Activated B cell treated with CpG ODN at 0.5 μM for 24 hours (primary cell): ENCODE measurements at regions not wholly inside any gene's neighbourhood (a gene's known extent, or its start where the extent isn't known, plus 50 kb on each side); places are given as distances from the start of the nearest gene placed in this dataset.

Experiments
- ATAC-seq: fragments of 200-7000 bp; cut with Tn5 transposase; one replicate; pipeline ENCODE4 v1.10.0; 2021; ENCODE audit warnings: low read depth, mild to moderate bottlenecking, moderate library complexity
- CTCF ChIA-PET: fragments of 350-600 bp; sonication (Branson Sonifier 250); formaldehyde crosslinking; loops from one replicate; lab custom pipeline; 2021; ENCODE audit warnings: antibody characterized with exemption; lab: Charles Lee
- POLR2A ChIA-PET: fragments of 350-600 bp; sonication (Branson Sonifier 250); formaldehyde crosslinking; loops from one replicate; lab custom pipeline; 2021; ENCODE audit warnings: antibody characterized with exemption; lab: Charles Lee
- DNase-seq: peaks from one replicate; pipeline ENCODE4 v3.0.0; 2022
- H3K27ac Mint-ChIP-seq: one replicate; pipeline ENCODE4 v1.8.0; 2020; ENCODE audit warnings: mixed read lengths
- H3K27me3 Mint-ChIP-seq: one replicate; pipeline ENCODE4 v1.8.0; 2021; ENCODE audit warnings: mixed read lengths
- H3K36me3 Mint-ChIP-seq: one replicate; pipeline ENCODE4 v1.8.0; 2021; ENCODE audit warnings: low read depth, mixed read lengths
- H3K4me1 Mint-ChIP-seq: one replicate; pipeline ENCODE4 v1.8.0; 2021; ENCODE audit warnings: mixed read lengths
- H3K4me3 Mint-ChIP-seq: one replicate; pipeline ENCODE4 v1.8.0; 2020; ENCODE audit warnings: mild to moderate bottlenecking, mixed read lengths
- H3K9me3 Mint-ChIP-seq: one replicate; pipeline ENCODE4 v1.8.0; 2020; ENCODE audit warnings: mixed read lengths
- CTCF ChIP-seq: fragments of 200-600 bp; IDR thresholded peaks from one replicate; pipeline ENCODE4 v1.8.0; 2022; ENCODE audit warnings: antibody characterized with exemption, mild to moderate bottlenecking
- intact Hi-C: fragments of 100-400 bp; cut with micrococcal nuclease; formaldehyde crosslinking; loops from one replicate; pipeline ENCODE4 v1.15.1; 2024

- no peak for TF ChIP-seq CTCF
- Mint-ChIP-seq H3K36me3 (no peaks in the 10 kb centered on the region), H3K4me3 (no peak overlapping the region), H3K27ac (no peak overlapping the region), H3K4me1 (no peaks in the 10 kb centered on the region), H3K27me3 (peaks cover 20% of the 10 kb centered on the region), H3K9me3 (peaks cover 3% of the 10 kb centered on the region)
- ATAC-seq = no peak
- ChIA-PET CTCF (no interaction called here), POLR2A (no interaction called here)
- intact Hi-C loops = no loop called here
- DNase-seq = no peak
Measured at GRCh38 chr22:44591146-44591790, 93.2 kb upstream of the RTL6 start.

- no peaks in the 10 kb centered on the region for H3K4me1 Mint-ChIP-seq
- DNase-seq = no peak
- peaks cover 3% of the 10 kb centered on the region for H3K9me3 Mint-ChIP-seq
- peaks cover 21% of the 10 kb centered on the region for H3K27me3 Mint-ChIP-seq
- no peaks in the 10 kb centered on the region for H3K36me3 Mint-ChIP-seq
- no peak overlapping the region for H3K27ac Mint-ChIP-seq
- ATAC-seq = no peak
- no peak overlapping the region for H3K4me3 Mint-ChIP-seq
- ChIA-PET CTCF (no interaction called here), POLR2A (no interaction called here)
- no peak for TF ChIP-seq CTCF
- intact Hi-C loops = no loop called here
Measured at GRCh38 chr22:44590291-44590690, 92.3 kb upstream of the RTL6 start.

GRCh38 chr22:44589831-44590230, 91.8 kb upstream of the RTL6 start:
- CTCF ChIA-PET = no interaction called here
- H3K27me3 Mint-ChIP-seq = peaks cover 20% of the 10 kb centered on the region
- ATAC-seq = no peak
- POLR2A ChIA-PET = no interaction called here
- intact Hi-C loops = no loop called here
- no peaks in the 10 kb centered on the region for H3K36me3 Mint-ChIP-seq
- H3K4me1 Mint-ChIP-seq = no peaks in the 10 kb centered on the region
- no peak overlapping the region for H3K27ac Mint-ChIP-seq
- DNase-seq = no peak
- TF ChIP-seq CTCF = no peak
- no peak overlapping the region for H3K4me3 Mint-ChIP-seq
- peaks cover 3% of the 10 kb centered on the region for H3K9me3 Mint-ChIP-seq

- ChIA-PET CTCF (no interaction called here), POLR2A (no interaction called here)
- DNase-seq (no peak), ATAC-seq (no peak)
- intact Hi-C loops = no loop called here
- Mint-ChIP-seq H3K4me3 (no peak overlapping the region), H3K4me1 (no peaks in the 10 kb centered on the region), H3K9me3 (peaks cover 3% of the 10 kb centered on the region), H3K27ac (no peak overlapping the region), H3K27me3 (peaks cover 19% of the 10 kb centered on the region), H3K36me3 (no peaks in the 10 kb centered on the region)
- no peak for TF ChIP-seq CTCF
Measured at GRCh38 chr22:44588348-44588747, 90.3 kb upstream of the RTL6 start.

- no peak for TF ChIP-seq CTCF
- ChIA-PET POLR2A (no interaction called here), CTCF (no interaction called here)
- Mint-ChIP-seq H3K36me3 (no peaks in the 10 kb centered on the region), H3K27me3 (peaks cover 17% of the 10 kb centered on the region), H3K27ac (no peak overlapping the region), H3K4me3 (no peak overlapping the region), H3K4me1 (no peaks in the 10 kb centered on the region), H3K9me3 (peaks cover 3% of the 10 kb centered on the region)
- ATAC-seq (no peak), DNase-seq (no peak)
- intact Hi-C loops = no loop called here
Measured at GRCh38 chr22:44587737-44588310, 89.8 kb upstream of the RTL6 start.
